T follicular helper cell (primary cell): ENCODE measurements at regions not wholly inside any gene's neighbourhood (a gene's known extent, or its start where the extent isn't known, plus 50 kb on each side); places are given as distances from the start of the nearest gene placed in this dataset.

Experiments
- DNase-seq: peaks from one replicate; pipeline ENCODE4 v3.0.0-alpha.2; 2020; ENCODE audit warnings: low read depth

- DNase-seq, result no peak
These were observed 189.7 kb upstream of the SGCD start for GRCh38 chr5:156137071-156137869.

GRCh38 chr5:156142867-156143266 is 184.1 kb upstream of the SGCD start:
- DNase-seq, result no peak

- DNase-seq, result no peak
These were observed 179.6 kb upstream of the SGCD start for GRCh38 chr5:156147261-156147943.

- DNase-seq, result no peak
These were observed 179.0 kb upstream of the SGCD start for GRCh38 chr5:156147944-156148285.

- DNase-seq, result no peak
These were observed 178.7 kb upstream of the SGCD start for GRCh38 chr5:156148301-156148700.

GRCh38 chr5:156149213-156149612 is 177.8 kb upstream of the SGCD start:
- DNase-seq, result no peak

- no peak for DNase-seq
These were observed 173.4 kb upstream of the SGCD start for GRCh38 chr5:156153602-156154001.

- DNase-seq, result no peak
These were observed 172.2 kb upstream of the SGCD start for GRCh38 chr5:156154757-156155156.

- DNase-seq, result no peak
These were observed 171.4 kb upstream of the SGCD start for GRCh38 chr5:156155598-156155997.

- no peak for DNase-seq
These were observed 162.7 kb upstream of the SGCD start for GRCh38 chr5:156164306-156164705.

GRCh38 chr5:156169495-156169894 is 157.5 kb upstream of the SGCD start:
- DNase-seq, result no peak

GRCh38 chr5:156170351-156170961 is 156.5 kb upstream of the SGCD start:
- DNase-seq, result no peak

- DNase-seq, result no peak
These were observed 152.7 kb upstream of the SGCD start for GRCh38 chr5:156174225-156174624.

- DNase-seq, result no peak
These were observed 148.8 kb upstream of the SGCD start for GRCh38 chr5:156178117-156178516.

GRCh38 chr5:156181656-156182055 is 145.3 kb upstream of the SGCD start:
- no peak for DNase-seq

- no peak for DNase-seq
These were observed 144.6 kb upstream of the SGCD start for GRCh38 chr5:156182174-156182967.

- no peak for DNase-seq
These were observed 140.2 kb upstream of the SGCD start for GRCh38 chr5:156186760-156187159.

- no peak for DNase-seq
These were observed 138.9 kb upstream of the SGCD start for GRCh38 chr5:156188016-156188415.

- no peak for DNase-seq
These were observed 137.3 kb upstream of the SGCD start for GRCh38 chr5:156189628-156190027.

- DNase-seq, result no peak
These were observed 135.4 kb upstream of the SGCD start for GRCh38 chr5:156191547-156191946.

GRCh38 chr5:156197042-156197635 is 129.8 kb upstream of the SGCD start:
- no peak for DNase-seq

- no peak for DNase-seq
These were observed 127.9 kb upstream of the SGCD start for GRCh38 chr5:156199045-156199444.
